ENCODE measurements at regions not wholly inside any gene's neighbourhood (a gene's known extent, or its start where the extent isn't known, plus 50 kb on each side); places are given as distances from the start of the nearest gene placed in this dataset.

DNA sequence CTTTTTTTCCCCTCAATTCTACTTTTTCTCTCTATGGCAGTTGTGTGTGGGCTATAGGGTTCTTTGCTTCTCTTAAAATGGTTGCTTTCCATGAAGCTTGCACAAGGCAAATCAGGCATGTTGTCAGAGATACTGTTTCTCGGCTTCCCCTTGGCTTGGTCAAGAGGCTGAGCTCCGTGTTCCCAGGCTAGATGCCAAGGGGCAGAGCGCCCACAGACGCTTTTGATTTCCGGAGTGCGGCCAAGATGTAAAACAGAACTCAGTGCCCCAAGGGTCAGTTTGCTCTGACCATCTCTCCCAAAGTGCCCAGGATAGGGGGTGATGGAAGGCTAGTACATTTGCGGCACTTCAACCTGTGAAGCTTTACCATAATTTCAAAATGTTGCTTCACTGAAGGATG, 64.2 kb upstream of the DIPK2B start:
- no peaks in the 10 kb centered on the region for H3K36me3 ChIP-seq (ENCODE audit: control insufficient read depth in 2 of 2, extremely low read depth in 1 of 2, insufficient read depth in 2 of 2, low read length in 2 of 2)
- no peaks in the 10 kb centered on the region for H3K9me3 ChIP-seq (ENCODE audit: control insufficient read depth, low read depth, low read length)
- no peak for DNase-seq (ENCODE audit: low read depth, low spot score)
- H3K4me3 ChIP-seq (ENCODE audit: control insufficient read depth in 2 of 3, extremely low read depth in 1 of 3, insufficient read depth in 2 of 3, low read depth in 1 of 3, low read length in 3 of 3): no peak overlapping the region
- no peak overlapping the region for H2AFZ ChIP-seq (ENCODE audit: control insufficient read depth, low read length)
- no peaks in the 10 kb centered on the region for H3K4me1 ChIP-seq (ENCODE audit: control insufficient read depth, extremely low read depth, insufficient read depth, low read length)
- dilution Hi-C loops (cut with MboI; ENCODE audit: extremely low pct_ligation_motif_present, low sequenced_read_pairs): no loop called here
- H3K27me3 ChIP-seq (ENCODE audit: control insufficient read depth, extremely low read depth, insufficient read depth, low read length): peaks cover 4% of the 10 kb centered on the region
- H3K9ac ChIP-seq (ENCODE audit: control insufficient read depth, extremely low read depth, insufficient read depth, low read length): no peak overlapping the region
- no peaks in the 10 kb centered on the region for H4K20me1 ChIP-seq (ENCODE audit: control insufficient read depth, extremely low read depth, insufficient read depth, low read length)
- H3K4me2 ChIP-seq (ENCODE audit: control insufficient read depth, extremely low read depth, insufficient read depth, low read depth, low read length): no peak overlapping the region
- H3K9me1 ChIP-seq (ENCODE audit: control insufficient read depth, extremely low read depth, insufficient read depth, low read length): no peaks in the 10 kb centered on the region
- H3K27ac ChIP-seq (ENCODE audit: control insufficient read depth, insufficient read depth, low read length): no peak overlapping the region
- FAIRE-seq: no peak
- no peaks in the 10 kb centered on the region for H3K79me2 ChIP-seq (ENCODE audit: control insufficient read depth, insufficient read depth, low read length)
- TF ChIP-seq EZH2 (IDR thresholded peaks at IDR 0.05; ENCODE audit: low read length): no peak
- TF ChIP-seq, protein P1, sequence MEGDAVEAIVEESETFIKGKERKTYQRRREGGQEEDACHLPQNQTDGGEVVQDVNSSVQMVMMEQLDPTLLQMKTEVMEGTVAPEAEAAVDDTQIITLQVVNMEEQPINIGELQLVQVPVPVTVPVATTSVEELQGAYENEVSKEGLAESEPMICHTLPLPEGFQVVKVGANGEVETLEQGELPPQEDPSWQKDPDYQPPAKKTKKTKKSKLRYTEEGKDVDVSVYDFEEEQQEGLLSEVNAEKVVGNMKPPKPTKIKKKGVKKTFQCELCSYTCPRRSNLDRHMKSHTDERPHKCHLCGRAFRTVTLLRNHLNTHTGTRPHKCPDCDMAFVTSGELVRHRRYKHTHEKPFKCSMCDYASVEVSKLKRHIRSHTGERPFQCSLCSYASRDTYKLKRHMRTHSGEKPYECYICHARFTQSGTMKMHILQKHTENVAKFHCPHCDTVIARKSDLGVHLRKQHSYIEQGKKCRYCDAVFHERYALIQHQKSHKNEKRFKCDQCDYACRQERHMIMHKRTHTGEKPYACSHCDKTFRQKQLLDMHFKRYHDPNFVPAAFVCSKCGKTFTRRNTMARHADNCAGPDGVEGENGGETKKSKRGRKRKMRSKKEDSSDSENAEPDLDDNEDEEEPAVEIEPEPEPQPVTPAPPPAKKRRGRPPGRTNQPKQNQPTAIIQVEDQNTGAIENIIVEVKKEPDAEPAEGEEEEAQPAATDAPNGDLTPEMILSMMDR (optimal IDR thresholded peaks at IDR 0.05 in 1 of 3, IDR thresholded peaks at IDR 0.05 in 1 of 3, conservative IDR thresholded peaks at IDR 0.05 in 1 of 3; ENCODE audit: extremely low read depth in 1 of 3, insufficient read depth in 2 of 3, low read length in 3 of 3): no peak

DNA sequence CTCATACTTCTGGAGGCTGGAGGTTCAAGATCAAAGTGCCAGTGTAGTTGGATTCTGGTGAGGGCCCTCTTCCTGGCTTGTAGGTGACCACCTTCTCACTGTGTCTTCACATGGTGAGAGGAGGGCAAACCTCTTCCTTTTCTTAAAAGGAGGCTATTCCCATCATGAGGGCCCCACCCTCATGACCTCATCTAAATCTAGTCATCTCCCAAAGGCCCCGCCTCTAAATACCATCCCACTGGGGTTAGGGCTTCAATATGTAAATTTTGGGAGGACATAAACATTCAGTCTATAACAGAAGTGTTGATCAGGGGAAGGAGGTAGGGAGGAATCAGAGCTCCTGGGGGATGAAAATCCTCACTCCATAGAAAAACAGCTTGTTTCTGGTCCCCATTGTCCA, 60.8 kb upstream of the DIPK2B start:
- Histone ChIP-seq H3K4me2 (ENCODE audit: control insufficient read depth, extremely low read depth, insufficient read depth, low read depth, low read length) (no peak overlapping the region), H3K9me1 (ENCODE audit: control insufficient read depth, extremely low read depth, insufficient read depth, low read length) (no peaks in the 10 kb centered on the region), H2AFZ (ENCODE audit: control insufficient read depth, low read length) (no peak overlapping the region), H3K9ac (ENCODE audit: control insufficient read depth, extremely low read depth, insufficient read depth, low read length) (no peak overlapping the region), H3K36me3 (ENCODE audit: control insufficient read depth in 2 of 2, extremely low read depth in 1 of 2, insufficient read depth in 2 of 2, low read length in 2 of 2) (no peaks in the 10 kb centered on the region), H4K20me1 (ENCODE audit: control insufficient read depth, extremely low read depth, insufficient read depth, low read length) (no peaks in the 10 kb centered on the region), H3K4me1 (ENCODE audit: control insufficient read depth, extremely low read depth, insufficient read depth, low read length) (no peaks in the 10 kb centered on the region), H3K27me3 (ENCODE audit: control insufficient read depth, extremely low read depth, insufficient read depth, low read length) (peaks cover 11% of the 10 kb centered on the region), H3K27ac (ENCODE audit: control insufficient read depth, insufficient read depth, low read length) (no peak overlapping the region), H3K4me3 (ENCODE audit: control insufficient read depth in 2 of 3, extremely low read depth in 1 of 3, insufficient read depth in 2 of 3, low read depth in 1 of 3, low read length in 3 of 3) (no peak overlapping the region), H3K79me2 (ENCODE audit: control insufficient read depth, insufficient read depth, low read length) (no peaks in the 10 kb centered on the region), H3K9me3 (ENCODE audit: control insufficient read depth, low read depth, low read length) (no peaks in the 10 kb centered on the region)
- no peak for FAIRE-seq
- TF ChIP-seq EZH2 (IDR thresholded peaks at IDR 0.05; ENCODE audit: low read length): no peak
- TF ChIP-seq, protein P1 (optimal IDR thresholded peaks at IDR 0.05 in 1 of 3, IDR thresholded peaks at IDR 0.05 in 1 of 3, conservative IDR thresholded peaks at IDR 0.05 in 1 of 3; ENCODE audit: extremely low read depth in 1 of 3, insufficient read depth in 2 of 3, low read length in 3 of 3): no peak
- dilution Hi-C loops (cut with MboI; ENCODE audit: extremely low pct_ligation_motif_present, low sequenced_read_pairs): no loop called here
- DNase-seq (ENCODE audit: low read depth, low spot score): no peak
